KBM-7 (cell line): ENCODE measurements at regions not wholly inside any gene's neighbourhood (a gene's known extent, or its start where the extent isn't known, plus 50 kb on each side); places are given as distances from the start of the nearest gene placed in this dataset.

Experiments used
- DNase-seq: peaks from one replicate; pipeline ENCODE4 v3.0.0-alpha.2; 2015
- in situ Hi-C: fragments of 300-500 bp; cut with MboI; formaldehyde crosslinking; loops from 2 replicates; pipeline ENCODE4 v1.14.3; 2020; ENCODE audit warnings: low sequenced_read_pairs, low pct_unique_long_range_greater_than_20kb, mixed read lengths

DNA sequence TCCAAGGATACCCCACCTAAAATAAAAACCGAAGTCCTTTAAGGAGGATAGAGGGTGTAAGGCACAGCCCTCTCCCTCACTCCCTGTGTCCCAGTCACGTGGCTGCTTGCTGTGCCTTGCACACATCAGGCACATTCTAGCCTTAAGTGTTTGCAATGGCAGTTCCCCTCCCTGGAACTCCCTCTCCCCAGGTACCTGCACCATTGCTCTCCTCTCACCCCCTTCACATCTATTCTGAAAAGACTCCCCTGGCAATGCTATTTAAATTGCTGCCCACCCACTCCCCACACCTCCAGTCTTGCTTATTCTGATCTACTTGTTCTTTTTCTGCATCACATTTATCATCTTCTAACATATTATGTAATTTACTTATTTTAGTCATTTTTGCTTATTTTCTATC is 91.6 kb upstream of the LNX1 start:
- in situ Hi-C loops, result no loop called here
- no peak for DNase-seq

DNA sequence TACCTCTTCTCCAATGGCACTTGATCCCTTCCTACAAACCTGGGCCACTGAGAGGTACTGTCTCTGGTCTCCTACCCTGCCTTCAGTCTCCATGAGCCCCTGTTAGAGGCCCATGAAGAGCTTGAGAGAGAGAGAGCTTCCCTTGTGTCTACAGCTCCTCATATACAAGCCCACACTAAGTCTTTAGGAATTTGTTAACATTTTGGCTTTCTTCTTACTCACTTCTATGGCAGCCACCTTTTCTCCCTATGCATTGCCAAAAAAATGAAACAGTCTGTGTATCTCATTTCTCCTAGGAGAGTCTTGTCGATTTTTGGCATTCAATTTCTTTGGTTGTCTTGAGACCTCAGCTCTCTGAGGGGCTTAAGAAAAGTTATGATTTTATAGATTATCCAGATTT is 90.9 kb upstream of the LNX1 start:
- no peak for DNase-seq
- in situ Hi-C loops, result no loop called here

GRCh38 chr4:53680598-53680997 is 89.3 kb upstream of the LNX1 start:
- DNase-seq, result no peak
- in situ Hi-C loops, result no loop called here

DNA sequence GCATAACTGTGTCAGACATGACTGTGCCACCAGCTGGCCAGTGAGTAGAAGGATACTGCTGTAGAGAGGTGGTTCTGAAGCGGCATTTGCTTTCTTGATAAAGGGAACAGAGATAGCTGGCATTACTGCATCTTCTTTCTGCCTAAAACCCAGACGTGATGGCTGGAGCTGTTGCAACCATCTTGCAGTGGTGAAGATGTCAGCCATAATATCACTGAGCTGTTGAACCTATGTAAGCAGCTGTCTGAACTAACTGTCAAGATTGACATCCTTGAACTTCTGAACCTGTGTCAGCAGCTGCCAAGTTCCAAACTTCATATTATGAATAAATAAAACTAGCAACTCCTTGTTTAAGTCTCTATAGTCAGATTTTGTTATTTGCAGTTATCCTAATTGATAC is 88.9 kb upstream of the LNX1 start:
- in situ Hi-C loops, result no loop called here
- DNase-seq, result no peak

DNA sequence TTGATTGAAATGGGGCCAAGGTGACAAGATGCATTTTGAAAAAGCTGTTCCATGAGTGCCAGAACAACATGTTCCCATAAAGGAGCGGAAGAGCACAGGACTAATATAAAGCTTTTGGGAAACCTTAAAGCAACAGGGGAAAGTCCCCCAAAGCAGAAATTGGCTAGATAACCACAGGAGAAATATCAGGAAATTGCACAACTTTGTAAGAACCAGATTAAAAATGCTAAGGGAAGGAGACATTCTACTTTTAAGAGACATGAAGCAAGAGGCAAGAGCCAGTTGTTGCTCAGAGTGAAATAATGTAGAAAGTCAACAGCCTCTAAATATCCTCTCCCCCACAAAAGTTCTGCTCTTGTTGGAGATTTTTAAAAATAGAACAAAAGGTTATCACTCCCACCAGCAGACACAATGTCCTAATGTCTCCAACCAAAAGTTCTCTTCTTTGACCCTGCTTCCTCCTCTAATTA is 85.2 kb upstream of the LNX1 start:
- in situ Hi-C loops, result no loop called here
- peak; percentile 35 for DNase-seq

GRCh38 chr4:53674903-53675302 is 83.6 kb upstream of the LNX1 start:
- DNase-seq, result no peak
- in situ Hi-C loops, result no loop called here

- in situ Hi-C loops, result no loop called here
- DNase-seq, result no peak
Measured at GRCh38 chr4:53672873-53673272, 81.6 kb upstream of the LNX1 start.

- in situ Hi-C loops, result no loop called here
- no peak for DNase-seq
Measured at GRCh38 chr4:53671757-53672156, 80.5 kb upstream of the LNX1 start.

- in situ Hi-C loops, result no loop called here
Measured at GRCh38 chr4:53659737-53660136, 68.5 kb upstream of the LNX1 start.

GRCh38 chr4:53659112-53659511 is 67.8 kb upstream of the LNX1 start:
- in situ Hi-C loops, result no loop called here
- DNase-seq, result no peak

More at GRCh38 chr4:53659737-53660136, 68.5 kb upstream of the LNX1 start:
- DNase-seq, result no peak

DNA sequence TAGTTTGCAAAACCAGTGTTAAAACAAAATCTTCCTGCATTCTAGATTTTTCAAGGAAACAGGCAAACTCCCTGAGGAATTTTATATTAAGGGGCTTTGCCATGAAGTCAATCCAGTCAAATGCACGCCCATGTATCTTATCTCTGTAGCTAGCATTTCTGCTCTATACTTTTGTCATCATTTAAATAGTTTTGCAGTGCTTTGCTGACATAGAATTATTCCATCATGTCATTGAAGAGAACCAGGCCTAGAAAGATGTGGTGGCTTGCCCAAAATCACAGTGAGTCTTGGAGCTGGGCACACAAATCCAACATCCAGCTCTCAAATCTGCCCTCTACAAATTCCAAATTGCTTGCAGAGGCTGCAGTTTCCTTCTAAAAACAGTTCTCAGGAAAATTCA is 66.7 kb upstream of the LNX1 start:
- in situ Hi-C loops, result no loop called here
- DNase-seq, result no peak

DNA sequence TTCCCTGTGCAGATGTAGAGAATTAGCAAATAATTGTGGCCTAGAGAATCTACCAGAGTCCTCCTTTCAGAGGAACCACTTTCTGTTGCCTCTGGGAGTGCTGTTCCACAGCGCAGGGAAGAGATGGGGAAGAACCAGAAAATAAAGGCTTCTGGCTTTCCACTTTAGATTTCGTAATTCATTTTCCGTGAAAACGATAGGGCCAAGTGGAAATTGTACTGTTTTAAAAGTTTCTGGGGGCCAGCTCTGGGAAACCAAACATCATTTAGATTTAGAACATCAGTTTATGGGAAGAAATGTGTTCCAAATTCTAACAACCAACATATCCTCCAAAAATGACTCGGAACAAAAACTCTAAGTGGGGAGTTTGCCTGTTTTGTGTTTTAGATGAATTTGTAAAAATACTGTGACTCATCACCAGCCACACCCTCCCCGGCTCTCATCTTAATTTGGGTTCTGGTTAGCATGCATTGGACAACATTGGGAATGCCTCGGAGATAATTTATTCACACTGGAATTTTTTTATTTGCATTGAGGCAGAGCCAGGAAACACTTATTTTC is 65.2 kb upstream of the LNX1 start:
- no peak for DNase-seq
- in situ Hi-C loops, result no loop called here

- no peak for DNase-seq
- in situ Hi-C loops, result no loop called here
Measured at GRCh38 chr4:53654300-53654758, 63.0 kb upstream of the LNX1 start.

- no peak for DNase-seq
- in situ Hi-C loops, result no loop called here
Measured at GRCh38 chr4:53653484-53654053, 62.3 kb upstream of the LNX1 start.

DNA sequence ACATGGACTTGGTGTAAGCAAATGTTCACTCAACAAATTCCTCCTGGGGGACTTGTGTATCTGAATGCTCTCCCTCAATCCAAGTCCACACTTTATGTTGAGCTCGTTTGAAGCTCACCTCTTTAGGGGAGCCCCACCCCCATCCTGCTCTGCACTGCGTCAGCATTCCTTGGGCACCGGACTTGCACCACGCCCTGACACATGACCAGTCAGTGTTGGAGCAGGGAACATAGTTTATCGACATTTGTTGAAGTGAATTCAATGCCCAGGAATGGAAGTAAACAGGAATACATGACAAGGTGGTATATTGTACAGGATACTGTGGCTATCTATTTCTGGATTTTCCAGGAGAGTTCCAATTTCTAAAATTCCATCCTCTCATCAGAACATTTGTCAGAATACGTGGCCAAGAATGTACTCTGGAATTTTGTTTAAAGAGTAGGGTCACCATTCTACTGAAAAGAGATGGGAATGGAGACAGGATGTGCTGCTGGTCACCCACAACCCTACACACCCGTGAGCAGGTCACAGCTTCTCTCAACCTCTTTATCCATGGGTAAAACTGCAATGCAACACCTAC is 60.0 kb upstream of the LNX1 start:
- no peak for DNase-seq
- in situ Hi-C loops, result no loop called here

DNA sequence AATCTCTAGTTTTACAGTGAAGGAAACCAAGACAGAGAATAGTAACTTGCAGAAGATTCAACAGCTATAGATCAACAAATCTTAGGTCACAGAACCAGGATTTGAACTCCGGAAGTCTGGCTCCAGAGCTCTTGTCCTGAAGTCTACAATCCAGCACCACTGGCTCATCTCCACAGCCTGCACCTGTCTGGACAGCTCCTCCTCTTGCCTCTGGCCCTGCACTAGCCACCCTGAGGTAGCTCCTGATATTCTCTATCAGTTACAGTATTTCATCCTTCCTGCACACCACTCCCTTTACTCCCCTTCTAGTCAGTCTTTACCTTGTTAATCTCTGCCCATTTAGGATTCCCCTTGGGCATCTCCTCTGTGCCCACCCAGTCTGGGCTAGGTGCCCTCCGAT is 58.1 kb upstream of the LNX1 start:
- in situ Hi-C loops, result no loop called here

DNA sequence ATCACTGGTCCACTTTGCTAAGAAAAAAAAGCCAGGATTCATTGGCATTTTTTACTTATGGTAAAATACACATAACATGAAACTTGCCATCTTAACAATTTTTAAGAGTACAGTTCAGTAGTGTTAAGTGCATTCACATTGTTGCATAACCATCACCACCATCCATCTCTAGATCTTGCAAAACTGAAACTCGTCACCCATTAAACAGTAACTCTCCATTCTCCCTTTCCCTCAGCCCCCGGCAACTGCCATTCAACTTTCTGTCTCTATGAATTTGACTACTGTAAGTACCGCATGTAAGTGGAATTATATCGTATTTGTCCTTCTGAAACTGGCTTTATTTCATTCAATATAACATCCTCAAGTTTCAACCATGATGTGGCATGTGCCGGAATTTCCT is 56.3 kb upstream of the LNX1 start:
- in situ Hi-C loops, result no loop called here
- no peak for DNase-seq

More for the DNA sequence above, 58.1 kb upstream of the LNX1 start:
- DNase-seq, result no peak

DNA sequence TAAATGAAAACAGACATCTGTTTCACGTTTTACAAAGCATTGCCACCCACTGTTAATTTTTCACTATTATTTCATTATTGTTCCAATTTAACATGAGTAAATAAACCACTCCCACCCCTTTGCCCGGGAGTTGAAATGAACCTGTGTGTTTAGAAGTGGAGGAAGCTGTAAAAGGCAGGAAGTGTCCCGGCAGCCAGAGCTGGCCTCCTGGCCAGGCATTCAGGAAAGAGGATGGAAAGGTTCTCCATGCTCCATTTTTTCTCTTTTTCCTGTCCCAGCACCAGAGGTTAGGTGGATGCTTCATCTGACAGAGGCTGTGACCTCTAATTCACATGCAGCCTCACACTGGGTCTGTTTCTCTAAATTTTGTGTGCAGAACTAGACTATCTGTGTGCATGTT is 55.5 kb upstream of the LNX1 start:
- DNase-seq, result no peak
- in situ Hi-C loops, result no loop called here

DNA sequence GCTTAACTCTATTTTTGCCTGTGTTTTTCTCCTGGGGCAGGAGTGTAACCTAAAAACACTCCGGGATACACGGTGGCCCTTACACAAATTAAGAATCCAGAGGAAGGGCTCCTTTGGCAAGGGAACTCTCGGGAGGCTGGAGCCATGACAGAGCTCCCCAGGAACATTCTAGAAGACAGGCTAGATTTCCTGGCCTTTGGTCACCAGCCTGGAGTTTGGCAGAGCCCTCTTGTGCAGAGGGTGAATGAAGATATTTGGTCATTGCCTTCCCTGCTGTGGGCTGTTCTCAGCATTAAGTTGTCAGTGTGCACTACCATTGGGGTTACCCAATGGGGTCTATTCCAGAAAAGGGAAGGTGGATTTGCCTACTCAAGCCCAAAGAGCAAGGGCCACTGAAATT is 53.8 kb upstream of the LNX1 start:
- no peak for DNase-seq

GRCh38 chr4:53644607-53645006 is 53.3 kb upstream of the LNX1 start:
- in situ Hi-C loops, result no loop called here
- no peak for DNase-seq

More for the DNA sequence above, 53.8 kb upstream of the LNX1 start:
- in situ Hi-C loops, result no loop called here
